HL-60 (cell line): ENCODE measurements at regions not wholly inside any gene's neighbourhood (a gene's known extent, or its start where the extent isn't known, plus 50 kb on each side); places are given as distances from the start of the nearest gene placed in this dataset.

Experiments used
- DNase-seq, 2 experiments: peaks; one replicate each; pipeline ENCODE4 v3.0.0-alpha.2; 2010 to 2020; ENCODE audit warnings: low read depth in 1 of 2, low spot score in 1 of 2
- H3K27ac ChIP-seq: fragments of 250-450 bp; sonication (Bioruptor Pico); replicated peaks from 2 replicates; pipeline ENCODE4 v1.5.1; 2020; ENCODE audit warnings: mild to moderate bottlenecking, moderate library complexity
- H3K27me3 ChIP-seq: fragments of 250-450 bp; sonication (Bioruptor Pico); 2 replicates; pipeline ENCODE4 v1.5.1; 2021; ENCODE audit warnings: mild to moderate bottlenecking, moderate library complexity; ENCODE audit not compliant: insufficient read depth, poor library complexity, severe bottlenecking
- H3K4me3 ChIP-seq: replicated peaks from 2 replicates; pipeline ENCODE4 v1.5.1; 2011; ENCODE audit warnings: mild to moderate bottlenecking, control low read depth, low read length; ENCODE audit not compliant: insufficient read depth
- GABPA ChIP-seq: IDR thresholded peaks from 2 replicates; pipeline ENCODE4 v1.6.1; 2012; ENCODE audit warnings: low read depth
- POLR2AphosphoS5 ChIP-seq: IDR thresholded peaks from 2 replicates; pipeline ENCODE4 v1.6.1; 2012; ENCODE audit warnings: low read depth
- SPI1 ChIP-seq: IDR thresholded peaks from 2 replicates; pipeline ENCODE4 v1.6.1; 2012; ENCODE audit warnings: low read depth, mild to moderate bottlenecking, borderline replicate concordance
- TF ChIP-seq, protein P1 (sequence below): IDR thresholded peaks from 2 replicates; pipeline ENCODE4 v1.6.1; 2012; ENCODE audit warnings: low read depth; ENCODE audit not compliant: insufficient replicate concordance
- TF ChIP-seq, protein P2 (sequence below): IDR thresholded peaks from one replicate; pipeline ENCODE4 v1.5.1; 2011; ENCODE audit warnings: low read length, control low read depth, inconsistent platforms; ENCODE audit not compliant: insufficient read depth

DNA sequence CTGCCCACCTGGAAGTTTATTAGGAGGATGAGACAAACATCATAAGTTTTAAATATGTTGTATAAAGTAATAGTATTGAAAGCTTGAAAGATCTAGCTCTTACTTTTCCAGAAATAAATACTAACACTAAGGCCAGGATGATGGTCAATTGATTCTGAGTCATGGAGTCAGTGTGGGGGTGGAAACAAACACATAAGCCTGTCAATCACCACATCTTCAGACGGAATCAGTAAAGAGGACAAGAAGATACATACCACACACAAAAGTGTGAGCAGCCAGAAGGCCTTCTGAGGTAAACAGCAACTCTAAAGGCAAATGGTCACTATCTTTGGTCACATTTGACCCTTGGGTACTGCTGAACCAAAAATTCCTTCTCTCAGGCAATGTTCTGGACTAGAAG, 365.0 kb upstream of the RASGEF1B start:
- H3K27me3 ChIP-seq = no peaks in the 10 kb centered on the region
- no peak overlapping the region for H3K27ac ChIP-seq
- TF ChIP-seq, protein P1, sequence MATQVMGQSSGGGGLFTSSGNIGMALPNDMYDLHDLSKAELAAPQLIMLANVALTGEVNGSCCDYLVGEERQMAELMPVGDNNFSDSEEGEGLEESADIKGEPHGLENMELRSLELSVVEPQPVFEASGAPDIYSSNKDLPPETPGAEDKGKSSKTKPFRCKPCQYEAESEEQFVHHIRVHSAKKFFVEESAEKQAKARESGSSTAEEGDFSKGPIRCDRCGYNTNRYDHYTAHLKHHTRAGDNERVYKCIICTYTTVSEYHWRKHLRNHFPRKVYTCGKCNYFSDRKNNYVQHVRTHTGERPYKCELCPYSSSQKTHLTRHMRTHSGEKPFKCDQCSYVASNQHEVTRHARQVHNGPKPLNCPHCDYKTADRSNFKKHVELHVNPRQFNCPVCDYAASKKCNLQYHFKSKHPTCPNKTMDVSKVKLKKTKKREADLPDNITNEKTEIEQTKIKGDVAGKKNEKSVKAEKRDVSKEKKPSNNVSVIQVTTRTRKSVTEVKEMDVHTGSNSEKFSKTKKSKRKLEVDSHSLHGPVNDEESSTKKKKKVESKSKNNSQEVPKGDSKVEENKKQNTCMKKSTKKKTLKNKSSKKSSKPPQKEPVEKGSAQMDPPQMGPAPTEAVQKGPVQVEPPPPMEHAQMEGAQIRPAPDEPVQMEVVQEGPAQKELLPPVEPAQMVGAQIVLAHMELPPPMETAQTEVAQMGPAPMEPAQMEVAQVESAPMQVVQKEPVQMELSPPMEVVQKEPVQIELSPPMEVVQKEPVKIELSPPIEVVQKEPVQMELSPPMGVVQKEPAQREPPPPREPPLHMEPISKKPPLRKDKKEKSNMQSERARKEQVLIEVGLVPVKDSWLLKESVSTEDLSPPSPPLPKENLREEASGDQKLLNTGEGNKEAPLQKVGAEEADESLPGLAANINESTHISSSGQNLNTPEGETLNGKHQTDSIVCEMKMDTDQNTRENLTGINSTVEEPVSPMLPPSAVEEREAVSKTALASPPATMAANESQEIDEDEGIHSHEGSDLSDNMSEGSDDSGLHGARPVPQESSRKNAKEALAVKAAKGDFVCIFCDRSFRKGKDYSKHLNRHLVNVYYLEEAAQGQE = no peak
- TF ChIP-seq SPI1 = no peak
- no peak for TF ChIP-seq GABPA
- TF ChIP-seq POLR2AphosphoS5 = no peak
- no peak for DNase-seq
- no peak overlapping the region for H3K4me3 ChIP-seq

DNA sequence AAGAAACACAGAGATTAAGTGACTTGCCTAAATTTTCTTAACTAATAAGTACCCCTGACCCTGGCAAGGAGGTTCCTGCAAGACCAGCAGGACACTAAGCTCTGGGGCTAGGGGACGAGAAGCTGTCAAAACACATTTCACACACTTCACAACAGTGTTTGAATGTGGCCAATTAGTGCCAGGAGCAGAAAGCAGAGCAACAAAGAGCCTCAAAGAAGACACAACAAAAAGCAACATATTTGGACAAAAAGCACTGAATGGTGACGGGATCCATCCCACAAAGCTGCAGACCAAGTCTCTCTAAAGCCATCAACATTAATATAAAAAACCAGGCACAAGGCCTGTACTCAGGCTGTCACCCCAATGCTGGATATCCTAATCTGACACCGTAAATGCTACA, 361.9 kb upstream of the RASGEF1B start:
- TF ChIP-seq, protein P2, sequence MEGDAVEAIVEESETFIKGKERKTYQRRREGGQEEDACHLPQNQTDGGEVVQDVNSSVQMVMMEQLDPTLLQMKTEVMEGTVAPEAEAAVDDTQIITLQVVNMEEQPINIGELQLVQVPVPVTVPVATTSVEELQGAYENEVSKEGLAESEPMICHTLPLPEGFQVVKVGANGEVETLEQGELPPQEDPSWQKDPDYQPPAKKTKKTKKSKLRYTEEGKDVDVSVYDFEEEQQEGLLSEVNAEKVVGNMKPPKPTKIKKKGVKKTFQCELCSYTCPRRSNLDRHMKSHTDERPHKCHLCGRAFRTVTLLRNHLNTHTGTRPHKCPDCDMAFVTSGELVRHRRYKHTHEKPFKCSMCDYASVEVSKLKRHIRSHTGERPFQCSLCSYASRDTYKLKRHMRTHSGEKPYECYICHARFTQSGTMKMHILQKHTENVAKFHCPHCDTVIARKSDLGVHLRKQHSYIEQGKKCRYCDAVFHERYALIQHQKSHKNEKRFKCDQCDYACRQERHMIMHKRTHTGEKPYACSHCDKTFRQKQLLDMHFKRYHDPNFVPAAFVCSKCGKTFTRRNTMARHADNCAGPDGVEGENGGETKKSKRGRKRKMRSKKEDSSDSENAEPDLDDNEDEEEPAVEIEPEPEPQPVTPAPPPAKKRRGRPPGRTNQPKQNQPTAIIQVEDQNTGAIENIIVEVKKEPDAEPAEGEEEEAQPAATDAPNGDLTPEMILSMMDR = no peak
- no peak for TF ChIP-seq GABPA
- Histone ChIP-seq H3K27me3 (no peaks in the 10 kb centered on the region), H3K4me3 (no peak overlapping the region), H3K27ac (no peak overlapping the region)
- no peak for DNase-seq

DNA sequence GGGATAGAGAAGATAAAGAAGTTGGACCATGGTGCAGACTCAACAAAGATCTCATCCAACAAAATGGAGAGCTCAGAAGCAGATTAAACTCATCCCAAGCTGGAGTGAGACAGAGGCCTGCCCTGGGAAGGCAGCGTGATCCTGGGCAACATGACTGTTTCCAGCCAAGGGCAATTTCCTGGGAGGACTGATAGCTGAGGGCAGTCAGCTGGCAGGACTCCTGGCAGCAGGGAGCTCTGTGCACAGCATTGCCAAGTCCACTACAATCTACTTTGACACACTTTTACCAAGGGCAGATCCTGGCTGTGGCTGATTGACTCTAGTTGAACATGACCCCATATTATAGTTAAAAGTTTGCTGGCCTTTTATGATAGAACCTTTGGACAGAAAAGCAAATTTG, 357.3 kb upstream of the RASGEF1B start:
- TF ChIP-seq POLR2AphosphoS5 (no peak), SPI1 (no peak), GABPA (no peak)
- TF ChIP-seq, protein P2 = no peak
- TF ChIP-seq, protein P1 = no peak
- no peak for DNase-seq
- Histone ChIP-seq H3K27ac (no peak overlapping the region), H3K27me3 (no peaks in the 10 kb centered on the region), H3K4me3 (no peak overlapping the region)

DNA sequence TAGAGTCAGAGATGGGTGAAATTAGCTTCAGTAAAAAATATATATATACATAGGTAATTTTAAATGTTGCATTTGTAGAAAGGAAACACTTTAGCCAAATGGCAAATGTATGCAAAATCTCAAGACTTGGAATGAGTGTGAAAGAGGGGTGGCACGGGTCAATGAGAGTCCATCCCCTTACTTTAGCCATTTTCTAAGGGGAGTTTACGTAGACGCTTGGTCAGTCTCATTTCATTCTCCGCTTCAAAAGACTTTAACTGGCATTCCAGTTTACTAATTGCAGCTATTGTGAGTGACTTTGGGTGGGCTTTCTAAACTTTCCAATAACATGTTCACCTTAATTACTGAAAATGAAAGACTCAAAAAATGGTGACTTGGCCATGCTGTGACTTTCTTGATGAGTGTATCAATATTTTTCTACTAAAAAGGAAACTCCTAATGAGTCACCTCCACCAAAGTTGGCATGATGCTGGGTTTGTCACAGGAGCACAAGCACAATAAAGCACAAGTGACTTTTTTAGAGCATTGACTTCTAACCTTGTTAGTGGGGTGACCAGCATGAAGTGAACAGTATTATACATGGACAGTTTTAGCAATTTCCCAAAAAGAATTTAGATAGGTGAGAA, 356.0 kb upstream of the RASGEF1B start:
- H3K27ac ChIP-seq = no peak overlapping the region
- no peak for TF ChIP-seq GABPA
- TF ChIP-seq, protein P2 = no peak
- TF ChIP-seq POLR2AphosphoS5 = no peak
- TF ChIP-seq SPI1 = no peak
- TF ChIP-seq, protein P1 = no peak
- H3K27me3 ChIP-seq = no peaks in the 10 kb centered on the region
- DNase-seq = no peak
- no peak overlapping the region for H3K4me3 ChIP-seq
